Small intestine (tissue), 7 donors: ENCODE measurements at regions not wholly inside any gene's neighbourhood (a gene's known extent, or its start where the extent isn't known, plus 50 kb on each side); places are given as distances from the start of the nearest gene placed in this dataset.
"Not testable (repeated sequence)": the region's sequence is repeated elsewhere in the genome, so short reads cannot be mapped to it uniquely, and the experiment has no call there.

Experiments
- DNase-seq, 2 donors: peaks; one replicate each; pipeline versions ENCODE4 v3.0.0 to v3.0.0-alpha.2; 2013
- FAIRE-seq: peaks from 2 replicates; lab custom pipeline; 2012; peaks lifted over from hg19 to GRCh38; lab: Jason Lieb, UNC
- H3K27ac ChIP-seq, 3 donors: one replicate each; pipeline ENCODE4 v1.5.1; 2013; ENCODE audit warnings: low read length in 2 of 3, mild to moderate bottlenecking in 2 of 3, control low read depth in 1 of 3, inconsistent platforms in 1 of 3, low read depth in 1 of 3, moderate library complexity in 1 of 3
- H3K27me3 ChIP-seq, 3 donors: one replicate each; pipeline ENCODE4 v1.6.1; 2013; ENCODE audit warnings: low read length in 3 of 3, inconsistent platforms in 1 of 3; ENCODE audit not compliant: control insufficient read depth in 3 of 3, insufficient read depth in 3 of 3
- H3K36me3 ChIP-seq, 3 donors: one replicate each; pipeline ENCODE4 v1.6.1; 2013; ENCODE audit warnings: low read length in 3 of 3, inconsistent platforms in 1 of 3, low read depth in 1 of 3, mild to moderate bottlenecking in 1 of 3, moderate library complexity in 1 of 3; ENCODE audit not compliant: control insufficient read depth in 3 of 3, insufficient read depth in 2 of 3
- H3K4me1 ChIP-seq, 3 donors: one replicate each; pipeline ENCODE4 v1.6.1; 2013; ENCODE audit warnings: low read length in 2 of 3, inconsistent platforms in 1 of 3, low read depth in 1 of 3, mild to moderate bottlenecking in 1 of 3, moderate library complexity in 1 of 3; ENCODE audit not compliant: control insufficient read depth in 3 of 3, insufficient read depth in 2 of 3
- H3K4me3 ChIP-seq, 3 donors: one replicate each; pipeline ENCODE4 v1.5.1; 2013; ENCODE audit warnings: low read length in 3 of 3, control low read depth in 1 of 3, inconsistent platforms in 1 of 3, low read depth in 1 of 3, mild to moderate bottlenecking in 1 of 3, moderate library complexity in 1 of 3
- H3K9me3 ChIP-seq, 2 donors: one replicate each; pipeline ENCODE4 v1.6.1; 2013; ENCODE audit warnings: low read depth in 1 of 2, low read length in 1 of 2; ENCODE audit not compliant: control insufficient read depth in 2 of 2, insufficient read depth in 1 of 2
- WGBS, 3 donors: extraction: QIAGEN DNeasy Blood & Tissue Kit; methylation state at CpG; one replicate each; pipeline ENCODE4 v1.1.7; 2013; 5-methylcytosine and 5-hydroxymethylcytosine counted together
- donor health status: healthy with polysubstance abuse.
- donor health status: control.
- donor health status: control.
- donor health status: Bipolar disorder and iron deficiency.
- donor health status: healthy.

GRCh38 chr6:138663892-138664291 lies 109.7 kb upstream of the CCDC28A start:
- Histone ChIP-seq H3K4me3 (no peak overlapping the region), H3K36me3 (no peaks in the 10 kb centered on the region), H3K9me3 (no peaks in the 10 kb centered on the region), H3K4me1 (no peaks in the 10 kb centered on the region), H3K27me3 (no peaks in the 10 kb centered on the region), H3K27ac (no peak overlapping the region)
- FAIRE-seq (no peak), DNase-seq (no peak)
- WGBS, 3 donors, result 18 to 61% (median 43%) methylated on average over 2 of the region's 2 CpGs

DNA sequence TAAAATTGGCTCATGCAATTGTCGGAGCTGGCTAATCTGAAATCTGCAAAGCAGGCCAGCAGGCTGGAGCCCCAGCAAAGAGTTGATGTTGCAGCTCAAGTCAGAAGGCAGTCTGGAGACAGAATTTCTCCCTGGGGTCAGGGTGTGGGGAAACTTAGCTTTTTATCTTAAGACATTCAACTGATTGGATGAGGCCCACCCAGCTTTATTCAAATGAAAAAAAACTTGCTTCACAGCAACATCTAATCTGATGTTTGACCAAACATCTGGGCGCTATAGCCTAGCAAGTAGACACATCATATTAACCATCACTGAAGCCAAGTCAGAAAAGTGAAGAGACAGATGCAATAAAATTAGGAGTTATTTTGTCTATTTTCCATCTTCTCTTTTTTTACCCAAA lies 108.8 kb upstream of the CCDC28A start:
- no peaks in the 10 kb centered on the region for H3K27me3 ChIP-seq
- no peaks in the 10 kb centered on the region for H3K36me3 ChIP-seq
- H3K27ac ChIP-seq, result no peak overlapping the region
- no peak overlapping the region for H3K4me3 ChIP-seq
- no peaks in the 10 kb centered on the region for H3K4me1 ChIP-seq
- DNase-seq, result no peak
- H3K9me3 ChIP-seq, result no peaks in the 10 kb centered on the region
- FAIRE-seq, result no peak
- 75 to 87% (median 87%) methylated on average over 2 of the region's 2 CpGs for WGBS, 3 donors

DNA sequence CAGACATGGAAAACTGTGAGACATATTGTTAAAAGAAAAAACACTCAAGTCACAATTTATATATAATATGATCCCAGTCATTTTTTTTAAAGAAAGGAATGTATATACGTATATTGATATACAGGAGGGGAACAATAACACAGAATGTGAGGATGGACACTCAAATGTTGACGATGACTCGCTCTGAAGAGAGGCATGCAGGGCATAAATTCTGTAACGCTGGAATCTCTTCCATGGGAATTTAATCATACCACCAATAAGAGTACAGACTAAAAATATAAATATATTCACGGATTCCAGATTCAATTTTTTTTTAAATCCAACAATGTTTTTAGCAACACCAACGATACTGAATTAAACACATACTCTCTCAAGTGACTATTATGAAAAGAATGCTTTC lies 106.9 kb upstream of the CCDC28A start:
- FAIRE-seq (no peak), DNase-seq (no peak)
- Histone ChIP-seq H3K4me3 (no peak overlapping the region), H3K27ac (no peak overlapping the region), H3K9me3 (no peaks in the 10 kb centered on the region), H3K27me3 (no peaks in the 10 kb centered on the region), H3K4me1 (no peaks in the 10 kb centered on the region), H3K36me3 (no peaks in the 10 kb centered on the region)
- WGBS, 3 donors, result 85 to 94% (median 93%) methylated on average over 6 of the region's 6 CpGs

GRCh38 chr6:138667408-138667807 lies 106.2 kb upstream of the CCDC28A start:
- DNase-seq (no peak), FAIRE-seq (no peak)
- Histone ChIP-seq H3K4me3 (no peak overlapping the region), H3K9me3 (no peaks in the 10 kb centered on the region), H3K36me3 (no peaks in the 10 kb centered on the region), H3K27ac (no peak overlapping the region), H3K27me3 (no peaks in the 10 kb centered on the region), H3K4me1 (no peaks in the 10 kb centered on the region)
- 92 to 95% (median 93%) methylated on average over 1 of the region's 1 CpG for WGBS, 3 donors

DNA sequence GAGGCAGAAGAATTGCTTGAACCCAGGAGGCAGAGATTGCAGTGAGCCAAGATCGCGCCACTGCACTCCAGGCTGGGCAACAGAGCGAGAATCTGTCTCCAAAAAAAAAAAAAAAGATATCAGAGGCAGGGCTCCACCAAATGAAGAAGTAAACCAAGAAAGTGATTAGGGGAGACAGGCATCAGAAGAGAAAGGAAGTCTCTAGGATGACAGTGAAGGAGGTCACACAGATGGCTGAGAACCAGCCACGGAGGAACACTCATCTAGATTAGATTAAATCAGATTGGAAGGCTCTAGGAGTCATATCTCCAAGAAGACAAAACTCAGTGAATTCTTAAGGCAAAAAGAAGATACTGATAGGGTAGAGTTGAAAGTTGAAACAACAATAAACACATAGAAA lies 102.2 kb upstream of the CCDC28A start:
- no peaks in the 10 kb centered on the region for H3K9me3 ChIP-seq
- no peaks in the 10 kb centered on the region for H3K36me3 ChIP-seq
- no peak overlapping the region for H3K4me3 ChIP-seq
- DNase-seq (no peak), FAIRE-seq (no peak)
- WGBS, 3 donors, result 85 to 90% (median 89%) methylated on average over 4 of the region's 4 CpGs
- H3K27me3 ChIP-seq, result no peaks in the 10 kb centered on the region
- H3K4me1 ChIP-seq, result no peaks in the 10 kb centered on the region
- H3K27ac ChIP-seq, result no peak overlapping the region

DNA sequence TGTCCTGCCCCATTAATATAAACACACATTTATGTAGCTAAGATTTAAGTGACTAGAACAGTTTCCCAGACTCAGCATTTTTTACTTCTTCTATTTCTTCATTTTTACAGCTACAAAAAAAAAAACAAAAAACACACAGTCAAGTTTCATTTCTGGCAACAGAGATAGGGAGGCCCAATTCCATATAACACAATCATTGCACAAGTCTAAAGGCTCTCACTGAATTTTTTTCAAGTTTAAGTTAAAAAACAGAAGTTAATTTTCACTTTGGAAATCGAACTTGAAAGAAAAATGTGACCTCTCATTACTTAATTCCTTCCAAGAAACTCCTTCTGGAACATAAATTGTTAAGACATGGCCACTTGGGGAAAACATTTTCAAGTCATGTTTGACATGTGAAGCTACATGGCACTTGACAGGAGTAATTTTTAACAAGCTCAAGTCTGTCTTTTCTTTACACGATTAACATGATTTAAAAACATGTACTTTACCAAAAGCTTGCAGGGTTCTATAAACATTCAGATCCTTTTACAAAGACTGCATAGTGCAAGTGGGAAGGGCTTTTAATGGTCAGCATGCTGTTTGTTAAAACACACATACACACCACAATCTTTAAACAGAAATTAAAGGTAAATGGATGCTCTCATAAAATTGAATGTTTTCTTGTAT lies 100.1 kb upstream of the CCDC28A start:
- H3K27ac ChIP-seq, result no peak overlapping the region
- WGBS, 3 donors, result 33 to 70% (median 48%) methylated on average over 2 of the region's 2 CpGs
- no peak overlapping the region for H3K4me3 ChIP-seq
- H3K4me1 ChIP-seq, result no peaks in the 10 kb centered on the region
- H3K27me3 ChIP-seq, result no peaks in the 10 kb centered on the region
- no peaks in the 10 kb centered on the region for H3K36me3 ChIP-seq
- DNase-seq (no peak), FAIRE-seq (no peak)
- no peaks in the 10 kb centered on the region for H3K9me3 ChIP-seq

- not testable (repeated sequence) for H3K4me1 ChIP-seq, H3K27ac ChIP-seq, H3K4me3 ChIP-seq, FAIRE-seq, H3K27me3 ChIP-seq, DNase-seq, H3K36me3 ChIP-seq, H3K9me3 ChIP-seq
- 85 to 94% (median 91%) methylated on average over 4 of the region's 4 CpGs for WGBS, 3 donors
These were observed 99.1 kb upstream of the CCDC28A start for GRCh38 chr6:138674444-138674843.

DNA sequence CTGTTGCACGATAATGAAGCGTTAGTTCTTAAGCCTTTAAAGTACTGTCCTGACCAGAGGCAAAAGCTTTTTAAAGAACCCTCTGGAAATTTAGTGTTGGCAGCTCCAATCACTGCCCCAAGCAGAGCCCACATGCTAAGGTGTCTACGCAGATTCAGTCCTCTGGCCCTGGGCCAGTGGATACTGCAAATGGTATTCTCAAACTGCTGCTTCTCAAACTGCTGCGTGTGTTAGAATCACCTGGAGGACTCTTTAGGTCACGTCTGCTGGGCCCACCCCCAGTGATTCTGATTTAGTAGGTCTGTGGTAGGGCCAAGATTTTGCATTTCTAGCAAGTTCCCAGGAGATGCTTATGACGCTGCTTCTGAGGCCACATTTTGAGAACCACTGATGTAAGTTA lies 96.0 kb upstream of the CCDC28A start:
- H3K4me1 ChIP-seq, result no peaks in the 10 kb centered on the region
- no peak for DNase-seq
- H3K27ac ChIP-seq, result no peak overlapping the region
- no peak for FAIRE-seq
- H3K9me3 ChIP-seq, result no peaks in the 10 kb centered on the region
- WGBS, 3 donors, result 86 to 93% (median 87%) methylated on average over 6 of the region's 6 CpGs
- H3K4me3 ChIP-seq, result no peak overlapping the region
- H3K27me3 ChIP-seq, result no peaks in the 10 kb centered on the region
- H3K36me3 ChIP-seq, result peaks cover 0 to under 1% (median 0%) of the 10 kb centered on the region in 3 donors

- no peak for FAIRE-seq
- no peak overlapping the region for H3K4me3 ChIP-seq
These were observed 95.4 kb upstream of the CCDC28A start for GRCh38 chr6:138678168-138678567.

More at GRCh38 chr6:138678168-138678567, 95.4 kb upstream of the CCDC28A start:
- Histone ChIP-seq H3K9me3 (no peaks in the 10 kb centered on the region), H3K36me3 (peaks cover 0 to 3% (median 0%) of the 10 kb centered on the region in 3 donors), H3K4me1 (no peaks in the 10 kb centered on the region), H3K27me3 (no peaks in the 10 kb centered on the region), H3K27ac (no peak overlapping the region)
- no peak for DNase-seq
